H9 (cell line): ENCODE measurements at regions not wholly inside any gene's neighbourhood (a gene's known extent, or its start where the extent isn't known, plus 50 kb on each side); places are given as distances from the start of the nearest gene placed in this dataset.

ENCODE experiments used
- DNase-seq: peaks from one replicate; pipeline ENCODE4 v3.0.0-alpha.2; 2017
- H2AFZ ChIP-seq: one replicate; pipeline ENCODE4 v1.6.1; 2013; ENCODE audit warnings: mild to moderate bottlenecking, low read length, control low read depth, moderate library complexity
- H2AK5ac ChIP-seq: 2 replicates; pipeline ENCODE4 v1.6.1; 2013; ENCODE audit warnings: low read length, control low read depth, mixed read lengths; ENCODE audit not compliant: insufficient read length
- H2BK120ac ChIP-seq: one replicate; pipeline ENCODE4 v1.6.1; 2013; ENCODE audit warnings: low read depth, mild to moderate bottlenecking, low read length, control low read depth, inconsistent platforms; ENCODE audit not compliant: poor library complexity, severe bottlenecking
- H2BK12ac ChIP-seq: 2 replicates; pipeline ENCODE4 v1.6.1; 2013; ENCODE audit warnings: low read length, control low read depth, mixed read lengths, low read depth; ENCODE audit not compliant: insufficient read length
- H2BK15ac ChIP-seq: 2 replicates; pipeline ENCODE4 v1.6.1; 2013; ENCODE audit warnings: low read depth, low read length, control low read depth
- H2BK20ac ChIP-seq: one replicate; pipeline ENCODE4 v1.6.1; 2013; ENCODE audit warnings: low read depth, mild to moderate bottlenecking, low read length, control low read depth, inconsistent platforms; ENCODE audit not compliant: poor library complexity, severe bottlenecking
- H2BK5ac ChIP-seq: 2 replicates; pipeline ENCODE4 v1.6.1; 2013; ENCODE audit warnings: low read length, control low read depth, mixed read lengths; ENCODE audit not compliant: insufficient read length
- H3K14ac ChIP-seq: 2 replicates; pipeline ENCODE4 v1.6.1; 2013; ENCODE audit warnings: low read length, control low read depth; ENCODE audit not compliant: insufficient read depth
- H3K18ac ChIP-seq: 2 replicates; pipeline ENCODE4 v1.6.1; 2013; ENCODE audit warnings: low read depth, mild to moderate bottlenecking, mixed read lengths, low read length, control low read depth; ENCODE audit not compliant: insufficient read length
- H3K23ac ChIP-seq: 2 replicates; pipeline ENCODE4 v1.6.1; 2013; ENCODE audit warnings: low read length, control low read depth, mixed read lengths, low read depth; ENCODE audit not compliant: insufficient read length
- H3K23me2 ChIP-seq: 2 replicates; pipeline ENCODE4 v1.6.1; 2013; ENCODE audit warnings: low read depth, mild to moderate bottlenecking, mixed read lengths, low read length, control low read depth; ENCODE audit not compliant: insufficient read length, poor library complexity, severe bottlenecking
- H3K27ac ChIP-seq: 2 replicates; pipeline ENCODE4 v1.5.1; 2013; ENCODE audit warnings: low read length, control low read depth, mixed read lengths, low read depth; ENCODE audit not compliant: insufficient read length
- H3K27me3 ChIP-seq: 2 replicates; pipeline ENCODE4 v1.6.1; 2013; ENCODE audit warnings: low read length, control low read depth, inconsistent platforms; ENCODE audit not compliant: insufficient read depth
- H3K4ac ChIP-seq: 2 replicates; pipeline ENCODE4 v1.6.1; 2013; ENCODE audit warnings: low read depth, mild to moderate bottlenecking, control low read depth, inconsistent platforms, low read length, moderate library complexity
- H3K4me1 ChIP-seq: 2 replicates; pipeline ENCODE4 v1.6.1; 2013; ENCODE audit warnings: low read length, control low read depth, inconsistent platforms; ENCODE audit not compliant: insufficient read depth
- H3K4me2 ChIP-seq: 2 replicates; pipeline ENCODE4 v1.6.1; 2013; ENCODE audit warnings: low read length, control low read depth, mixed read lengths; ENCODE audit not compliant: insufficient read length, insufficient read depth
- H3K56ac ChIP-seq: 2 replicates; pipeline ENCODE4 v1.6.1; 2013; ENCODE audit warnings: low read depth, mild to moderate bottlenecking, mixed read lengths, low read length, control low read depth; ENCODE audit not compliant: insufficient read length
- H3K79me1 ChIP-seq: 2 replicates; pipeline ENCODE4 v1.6.1; 2013; ENCODE audit warnings: low read depth, mild to moderate bottlenecking, moderate library complexity, low read length, control low read depth, inconsistent platforms; ENCODE audit not compliant: insufficient read depth, poor library complexity, severe bottlenecking
- H3K79me2 ChIP-seq: 2 replicates; pipeline ENCODE4 v1.6.1; 2013; ENCODE audit warnings: low read length, control low read depth, inconsistent platforms; ENCODE audit not compliant: insufficient read depth
- H3K9ac ChIP-seq: 2 replicates; pipeline ENCODE4 v1.6.1; 2013; ENCODE audit warnings: low read length, control low read depth, mixed read lengths; ENCODE audit not compliant: insufficient read length; ENCODE audit errors: extremely low read depth
- H3K9me3 ChIP-seq: one replicate; pipeline ENCODE4 v1.6.1; 2013; ENCODE audit warnings: low read depth, low read length, inconsistent platforms; ENCODE audit not compliant: control insufficient read depth
- H3T11ph ChIP-seq: one replicate; pipeline ENCODE4 v1.6.1; 2013; ENCODE audit warnings: mild to moderate bottlenecking, low read length, control low read depth, inconsistent platforms
- H4K20me1 ChIP-seq: one replicate; pipeline ENCODE4 v1.6.1; 2013; ENCODE audit not compliant: control insufficient read depth, insufficient read length, insufficient read depth
- H4K5ac ChIP-seq: 2 replicates; pipeline ENCODE4 v1.6.1; 2013; ENCODE audit warnings: low read depth, mild to moderate bottlenecking, mixed read lengths, low read length, control low read depth; ENCODE audit not compliant: insufficient read length
- H4K8ac ChIP-seq: replicated peaks from 2 replicates; pipeline ENCODE4 v1.6.1; 2013; ENCODE audit warnings: low read length, control low read depth, mixed read lengths, low read depth; ENCODE audit not compliant: insufficient read length
- H4K91ac ChIP-seq: 2 replicates; pipeline ENCODE4 v1.6.1; 2013; ENCODE audit warnings: low read depth, mild to moderate bottlenecking, moderate library complexity, mixed read lengths, low read length, control low read depth; ENCODE audit not compliant: insufficient read length
- H3K27ac Mint-ChIP-seq, 3 experiments: 2 replicates in 2 of 3; 3 replicates in 1 of 3; pipeline ENCODE4 v1.8.0; 2020 to 2021; ENCODE audit warnings: mixed read lengths in 3 of 3, mild to moderate bottlenecking in 1 of 3, moderate library complexity in 1 of 3
- H3K27me3 Mint-ChIP-seq: 2 replicates; pipeline ENCODE4 v1.8.0; 2021; ENCODE audit warnings: low read depth, mild to moderate bottlenecking, moderate library complexity, mixed read lengths
- H3K36me3 Mint-ChIP-seq, 3 experiments: 2 replicates in 2 of 3; 3 replicates in 1 of 3; pipeline ENCODE4 v1.8.0; 2020 to 2021; ENCODE audit warnings: low read depth in 3 of 3, mixed read lengths in 3 of 3; ENCODE audit not compliant: insufficient read depth in 1 of 3
- H3K4me1 Mint-ChIP-seq, 2 experiments: 2 replicates each; pipeline ENCODE4 v1.8.0; 2020; ENCODE audit warnings: mixed read lengths in 2 of 2
- H3K4me3 Mint-ChIP-seq, 2 experiments: 2 replicates in 1 of 2; 3 replicates in 1 of 2; pipeline ENCODE4 v1.8.0; 2020 to 2021; ENCODE audit warnings: mild to moderate bottlenecking in 2 of 2, mixed read lengths in 2 of 2, moderate library complexity in 1 of 2
- H3K9me3 Mint-ChIP-seq, 2 experiments: 2 replicates in 1 of 2; 3 replicates in 1 of 2; pipeline ENCODE4 v1.8.0; 2020; ENCODE audit warnings: mild to moderate bottlenecking in 2 of 2, mixed read lengths in 2 of 2, moderate library complexity in 1 of 2
- WGBS: extraction: QIAGEN DNeasy Blood & Tissue Kit; methylation state at CpG from one replicate; pipeline ENCODE4 v1.1.7; 2013; ENCODE audit warnings: missing lambda C conversion rate, low lambda C conversion rate, mixed read lengths; ENCODE audit not compliant: insufficient read length; ENCODE audit errors: extremely low coverage; 5-methylcytosine and 5-hydroxymethylcytosine counted together
- TF ChIP-seq, protein P1 (sequence below): fragments of 200-600 bp; sonication (generic); conservative IDR thresholded peaks from 3 replicates; pipeline ENCODE4 v1.8.0; 2021; ENCODE audit warnings: antibody characterized with exemption, mild to moderate bottlenecking

DNA sequence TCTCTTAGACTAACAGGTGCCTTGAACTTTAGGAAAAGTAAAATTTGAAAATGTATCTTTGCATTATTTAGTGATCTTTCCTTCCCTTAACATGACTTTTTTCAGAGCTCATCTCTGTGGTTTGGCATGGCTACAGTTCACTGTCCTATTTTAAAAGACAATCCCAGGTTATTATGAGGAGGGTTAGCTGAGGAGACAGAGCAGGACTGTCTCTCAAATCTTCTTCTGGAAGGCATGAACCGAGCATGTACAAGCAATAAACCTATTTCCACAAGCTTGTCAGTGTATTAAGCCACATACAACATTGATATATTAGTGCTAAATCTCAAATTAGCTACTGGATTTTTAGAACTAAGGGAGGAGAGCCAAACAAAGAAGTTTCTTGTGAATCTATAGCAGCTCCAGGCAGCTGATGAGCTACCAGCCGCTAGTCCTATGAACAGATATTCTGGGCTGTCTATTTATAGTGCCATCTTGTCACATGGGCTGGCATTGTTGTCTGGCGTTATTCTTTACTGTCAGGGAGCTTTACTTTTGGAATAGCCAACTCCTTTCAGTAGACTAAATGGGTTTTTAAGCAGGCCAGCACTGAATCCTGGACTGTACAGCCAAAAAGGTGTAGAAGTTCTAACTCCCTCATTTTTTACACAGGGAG is 171.2 kb upstream of the ACTBL2 start:
- Histone ChIP-seq H4K5ac (no peak overlapping the region), H2BK20ac (no peak overlapping the region), H2BK5ac (no peak overlapping the region), H2AK5ac (no peak overlapping the region), H3K56ac (no peak overlapping the region), H3K4ac (no peak overlapping the region), H3K4me2 (no peak overlapping the region), H4K8ac (no peak overlapping the region), H3K27ac (no peak overlapping the region), H3K23me2 (no peaks in the 10 kb centered on the region), H3K79me2 (no peaks in the 10 kb centered on the region), H3K9me3 (no peaks in the 10 kb centered on the region), H2BK120ac (no peak overlapping the region), H2AFZ (no peak overlapping the region), H2BK15ac (no peak overlapping the region), H3K18ac (no peak overlapping the region), H3K79me1 (no peaks in the 10 kb centered on the region), H3K9ac (no peak overlapping the region), H3K4me1 (no peaks in the 10 kb centered on the region), H3T11ph (no peak overlapping the region), H3K23ac (no peak overlapping the region), H2BK12ac (no peak overlapping the region), H4K91ac (no peak overlapping the region), H3K14ac (no peak overlapping the region), H4K20me1 (no peaks in the 10 kb centered on the region), H3K27me3 (no peaks in the 10 kb centered on the region)
- WGBS: no CpG with 5 or more reads among the region's 3 CpGs
- H3K9me3 Mint-ChIP-seq: peaks cover 2 to 5% of the 10 kb centered on the region in 2 experiments; a peak in 4 of 5 replicates
- H3K36me3 Mint-ChIP-seq: no peaks in the 10 kb centered on the region; a peak in 1 of 7 replicates
- H3K27ac Mint-ChIP-seq: no peak overlapping the region
- TF ChIP-seq, protein P1, sequence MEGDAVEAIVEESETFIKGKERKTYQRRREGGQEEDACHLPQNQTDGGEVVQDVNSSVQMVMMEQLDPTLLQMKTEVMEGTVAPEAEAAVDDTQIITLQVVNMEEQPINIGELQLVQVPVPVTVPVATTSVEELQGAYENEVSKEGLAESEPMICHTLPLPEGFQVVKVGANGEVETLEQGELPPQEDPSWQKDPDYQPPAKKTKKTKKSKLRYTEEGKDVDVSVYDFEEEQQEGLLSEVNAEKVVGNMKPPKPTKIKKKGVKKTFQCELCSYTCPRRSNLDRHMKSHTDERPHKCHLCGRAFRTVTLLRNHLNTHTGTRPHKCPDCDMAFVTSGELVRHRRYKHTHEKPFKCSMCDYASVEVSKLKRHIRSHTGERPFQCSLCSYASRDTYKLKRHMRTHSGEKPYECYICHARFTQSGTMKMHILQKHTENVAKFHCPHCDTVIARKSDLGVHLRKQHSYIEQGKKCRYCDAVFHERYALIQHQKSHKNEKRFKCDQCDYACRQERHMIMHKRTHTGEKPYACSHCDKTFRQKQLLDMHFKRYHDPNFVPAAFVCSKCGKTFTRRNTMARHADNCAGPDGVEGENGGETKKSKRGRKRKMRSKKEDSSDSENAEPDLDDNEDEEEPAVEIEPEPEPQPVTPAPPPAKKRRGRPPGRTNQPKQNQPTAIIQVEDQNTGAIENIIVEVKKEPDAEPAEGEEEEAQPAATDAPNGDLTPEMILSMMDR: no peak
- H3K4me3 Mint-ChIP-seq: no peak overlapping the region
- peaks cover 6 to 21% of the 10 kb centered on the region in 2 experiments for H3K4me1 Mint-ChIP-seq
- H3K27me3 Mint-ChIP-seq: no peaks in the 10 kb centered on the region; the same call in 1 of the 2 replicates
- DNase-seq: no peak
